ENCODE measurements at regions not wholly inside any gene's neighbourhood (a gene's known extent, or its start where the extent isn't known, plus 50 kb on each side); places are given as distances from the start of the nearest gene placed in this dataset.
"Not testable (repeated sequence)": the region's sequence is repeated elsewhere in the genome, so short reads cannot be mapped to it uniquely, and the experiment has no call there.

- Histone ChIP-seq H3K36me3 (replicated peaks in 1 of 2; ENCODE audit: control insufficient read depth in 2 of 2, insufficient read depth in 2 of 2, low read length in 2 of 2) (no peaks in the 10 kb centered on the region), H3K14ac (ENCODE audit: low read length) (no peak overlapping the region), H3K4me2 (ENCODE audit: insufficient read depth, low read length, poor library complexity, severe bottlenecking) (no peak overlapping the region), H4K91ac (ENCODE audit: low read depth, low read length, poor library complexity) (no peak overlapping the region), H3K27me3 (ENCODE audit: control insufficient read depth in 3 of 3, insufficient read depth in 3 of 3, low read depth in 1 of 3, low read length in 3 of 3) (no peaks in the 10 kb centered on the region), H3K27ac (replicated peaks; ENCODE audit: low read length) (no peak overlapping the region), H3K9ac (ENCODE audit: low read depth, low read length, poor library complexity) (no peak overlapping the region), H3K4me3 (ENCODE audit: low read length in 2 of 2) (no peak overlapping the region), H3K18ac (ENCODE audit: low read length) (no peak overlapping the region), H2BK120ac (ENCODE audit: low read depth, low read length) (no peak overlapping the region), H3K79me1 (ENCODE audit: low read depth, low read length) (no peaks in the 10 kb centered on the region), H2AK5ac (ENCODE audit: low read depth, low read length) (no peak overlapping the region), H2BK5ac (ENCODE audit: low read length) (no peak overlapping the region), H3K23ac (ENCODE audit: low read depth, low read length, poor library complexity) (no peak overlapping the region), H3K4ac (ENCODE audit: low read length) (no peak overlapping the region), H2BK12ac (ENCODE audit: low read length) (no peak overlapping the region), H3K4me1 (ENCODE audit: control insufficient read depth in 2 of 2, insufficient read depth in 1 of 2, low read depth in 1 of 2, low read length in 2 of 2) (no peaks in the 10 kb centered on the region), H3K9me3 (replicated peaks in 1 of 2; ENCODE audit: control insufficient read depth in 2 of 2, insufficient read depth in 1 of 2, low read depth in 1 of 2, low read length in 2 of 2) (no peaks in the 10 kb centered on the region), H2BK15ac (ENCODE audit: low read length) (no peak overlapping the region), H2AFZ (ENCODE audit: low read length) (no peak overlapping the region), H4K8ac (ENCODE audit: low read depth, low read length) (no peak overlapping the region)
- no CpG with 5 or more reads among the region's 2 CpGs for WGBS, 2 donors (ENCODE audit: extremely low coverage in 2 of 2, insufficient read length in 2 of 2, insufficient replicate concordance in 1 of 2)
- DNase-seq (ENCODE audit: low spot score), result no peak
These were observed 101.6 kb downstream of the C4BPA start for GRCh38 chr1:207205614-207206061.

- not testable (repeated sequence) for DNase-seq (ENCODE audit: low spot score); H3K36me3 ChIP-seq (replicated peaks in 1 of 2; ENCODE audit: control insufficient read depth in 2 of 2, insufficient read depth in 2 of 2, low read length in 2 of 2); H3K4me1 ChIP-seq (ENCODE audit: control insufficient read depth in 2 of 2, insufficient read depth in 1 of 2, low read depth in 1 of 2, low read length in 2 of 2); H2BK120ac ChIP-seq (ENCODE audit: low read depth, low read length); H4K91ac ChIP-seq (ENCODE audit: low read depth, low read length, poor library complexity); H2BK5ac ChIP-seq (ENCODE audit: low read length); H3K23ac ChIP-seq (ENCODE audit: low read depth, low read length, poor library complexity); H3K27me3 ChIP-seq (ENCODE audit: control insufficient read depth in 3 of 3, insufficient read depth in 3 of 3, low read depth in 1 of 3, low read length in 3 of 3); H3K9ac ChIP-seq (ENCODE audit: low read depth, low read length, poor library complexity); H3K79me1 ChIP-seq (ENCODE audit: low read depth, low read length); H2BK15ac ChIP-seq (ENCODE audit: low read length); H3K9me3 ChIP-seq (replicated peaks in 1 of 2; ENCODE audit: control insufficient read depth in 2 of 2, insufficient read depth in 1 of 2, low read depth in 1 of 2, low read length in 2 of 2); H3K4ac ChIP-seq (ENCODE audit: low read length); H4K8ac ChIP-seq (ENCODE audit: low read depth, low read length); H3K18ac ChIP-seq (ENCODE audit: low read length); H3K4me2 ChIP-seq (ENCODE audit: insufficient read depth, low read length, poor library complexity, severe bottlenecking); H3K14ac ChIP-seq (ENCODE audit: low read length); H2BK12ac ChIP-seq (ENCODE audit: low read length); H2AFZ ChIP-seq (ENCODE audit: low read length); H3K4me3 ChIP-seq (ENCODE audit: low read length in 2 of 2); H2AK5ac ChIP-seq (ENCODE audit: low read depth, low read length); H3K27ac ChIP-seq (replicated peaks; ENCODE audit: low read length)
- WGBS, 2 donors (ENCODE audit: extremely low coverage in 2 of 2, insufficient read length in 2 of 2, insufficient replicate concordance in 1 of 2), result no CpG with 5 or more reads among the region's 2 CpGs
These were observed 104.7 kb downstream of the C4BPA start for GRCh38 chr1:207208691-207209090.

GRCh38 chr1:207214453-207214852 is 107.0 kb upstream of the CD55 start:
- no peak overlapping the region for H3K18ac ChIP-seq (ENCODE audit: low read length)
- H4K8ac ChIP-seq (ENCODE audit: low read depth, low read length), result no peak overlapping the region
- H2AFZ ChIP-seq (ENCODE audit: low read length), result no peak overlapping the region
- no peak overlapping the region for H4K91ac ChIP-seq (ENCODE audit: low read depth, low read length, poor library complexity)
- H3K36me3 ChIP-seq (replicated peaks in 1 of 2; ENCODE audit: control insufficient read depth in 2 of 2, insufficient read depth in 2 of 2, low read length in 2 of 2), result no peaks in the 10 kb centered on the region
- no peak overlapping the region for H3K27ac ChIP-seq (replicated peaks; ENCODE audit: low read length)
- no peak overlapping the region for H3K4me2 ChIP-seq (ENCODE audit: insufficient read depth, low read length, poor library complexity, severe bottlenecking)
- no peaks in the 10 kb centered on the region for H3K27me3 ChIP-seq (ENCODE audit: control insufficient read depth in 3 of 3, insufficient read depth in 3 of 3, low read depth in 1 of 3, low read length in 3 of 3)
- H3K4ac ChIP-seq (ENCODE audit: low read length), result no peak overlapping the region
- H2BK12ac ChIP-seq (ENCODE audit: low read length), result no peak overlapping the region
- H2AK5ac ChIP-seq (ENCODE audit: low read depth, low read length), result no peak overlapping the region
- no peak for DNase-seq (ENCODE audit: low spot score)
- no peak overlapping the region for H2BK120ac ChIP-seq (ENCODE audit: low read depth, low read length)
- H3K9me3 ChIP-seq (replicated peaks in 1 of 2; ENCODE audit: control insufficient read depth in 2 of 2, insufficient read depth in 1 of 2, low read depth in 1 of 2, low read length in 2 of 2), result no peaks in the 10 kb centered on the region
- H3K4me3 ChIP-seq (ENCODE audit: low read length in 2 of 2), result no peak overlapping the region
- no peak overlapping the region for H2BK15ac ChIP-seq (ENCODE audit: low read length)
- H3K9ac ChIP-seq (ENCODE audit: low read depth, low read length, poor library complexity), result no peak overlapping the region
- H3K23ac ChIP-seq (ENCODE audit: low read depth, low read length, poor library complexity), result no peak overlapping the region
- WGBS, 2 donors (ENCODE audit: extremely low coverage in 2 of 2, insufficient read length in 2 of 2, insufficient replicate concordance in 1 of 2), result no CpG with 5 or more reads among the region's 1 CpG
- no peak overlapping the region for H2BK5ac ChIP-seq (ENCODE audit: low read length)
- H3K79me1 ChIP-seq (ENCODE audit: low read depth, low read length), result no peaks in the 10 kb centered on the region
- no peak overlapping the region for H3K14ac ChIP-seq (ENCODE audit: low read length)
- H3K4me1 ChIP-seq (ENCODE audit: control insufficient read depth in 2 of 2, insufficient read depth in 1 of 2, low read depth in 1 of 2, low read length in 2 of 2), result no peaks in the 10 kb centered on the region

DNA sequence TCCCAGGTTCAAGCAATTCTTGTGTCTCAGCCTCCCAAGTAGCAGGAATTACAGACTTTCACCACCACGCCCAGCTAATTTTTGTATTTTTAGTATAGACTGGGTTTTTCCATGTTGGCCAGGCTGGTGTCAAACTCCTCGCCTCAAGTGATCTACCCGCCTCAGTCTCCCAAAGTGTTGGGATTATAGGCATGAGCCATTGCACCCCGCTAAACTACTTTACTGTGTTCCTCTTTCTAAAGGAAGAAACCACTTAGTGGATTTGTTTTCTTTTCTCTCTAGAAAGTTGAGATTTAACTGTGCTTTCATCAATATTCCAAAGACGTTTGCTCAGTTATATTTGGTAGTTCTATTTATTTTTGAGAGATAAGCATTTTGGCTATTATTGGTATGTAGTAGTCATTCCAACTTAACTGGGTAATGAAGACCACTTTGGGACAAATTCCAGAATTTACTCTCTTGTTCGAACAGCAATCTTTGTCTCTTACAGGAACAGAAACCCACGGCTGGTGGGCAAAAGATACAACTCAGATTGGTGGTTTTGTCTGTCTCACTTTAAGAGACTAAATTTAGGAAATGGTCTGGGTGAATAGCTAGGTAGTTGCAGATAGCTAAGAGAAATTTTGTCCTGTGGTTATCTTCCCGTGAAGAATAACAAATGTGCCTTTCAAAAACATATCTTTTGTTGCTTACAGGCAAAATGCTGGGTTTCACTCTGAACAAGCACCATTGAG is 103.5 kb upstream of the CD55 start:
- no peak overlapping the region for H3K4me3 ChIP-seq (ENCODE audit: low read length in 2 of 2)
- H3K27me3 ChIP-seq (ENCODE audit: control insufficient read depth in 3 of 3, insufficient read depth in 3 of 3, low read depth in 1 of 3, low read length in 3 of 3), result no peaks in the 10 kb centered on the region
- H3K79me1 ChIP-seq (ENCODE audit: low read depth, low read length), result no peaks in the 10 kb centered on the region
- no peak overlapping the region for H3K27ac ChIP-seq (replicated peaks; ENCODE audit: low read length)
- no peak overlapping the region for H3K14ac ChIP-seq (ENCODE audit: low read length)
- WGBS, 2 donors (ENCODE audit: extremely low coverage in 2 of 2, insufficient read length in 2 of 2, insufficient replicate concordance in 1 of 2), result no CpG with 5 or more reads among the region's 8 CpGs
- H2BK120ac ChIP-seq (ENCODE audit: low read depth, low read length), result no peak overlapping the region
- no peaks in the 10 kb centered on the region for H3K9me3 ChIP-seq (replicated peaks in 1 of 2; ENCODE audit: control insufficient read depth in 2 of 2, insufficient read depth in 1 of 2, low read depth in 1 of 2, low read length in 2 of 2)
- H2BK15ac ChIP-seq (ENCODE audit: low read length), result no peak overlapping the region
- H3K4me1 ChIP-seq (ENCODE audit: control insufficient read depth in 2 of 2, insufficient read depth in 1 of 2, low read depth in 1 of 2, low read length in 2 of 2), result no peaks in the 10 kb centered on the region
- no peak overlapping the region for H4K8ac ChIP-seq (ENCODE audit: low read depth, low read length)
- no peak overlapping the region for H4K91ac ChIP-seq (ENCODE audit: low read depth, low read length, poor library complexity)
- no peak overlapping the region for H3K18ac ChIP-seq (ENCODE audit: low read length)
- no peaks in the 10 kb centered on the region for H3K36me3 ChIP-seq (replicated peaks in 1 of 2; ENCODE audit: control insufficient read depth in 2 of 2, insufficient read depth in 2 of 2, low read length in 2 of 2)
- H3K9ac ChIP-seq (ENCODE audit: low read depth, low read length, poor library complexity), result no peak overlapping the region
- H3K4ac ChIP-seq (ENCODE audit: low read length), result no peak overlapping the region
- no peak for DNase-seq (ENCODE audit: low spot score)
- no peak overlapping the region for H2BK5ac ChIP-seq (ENCODE audit: low read length)
- H2AK5ac ChIP-seq (ENCODE audit: low read depth, low read length), result no peak overlapping the region
- H2AFZ ChIP-seq (ENCODE audit: low read length), result no peak overlapping the region
- no peak overlapping the region for H3K23ac ChIP-seq (ENCODE audit: low read depth, low read length, poor library complexity)
- no peak overlapping the region for H2BK12ac ChIP-seq (ENCODE audit: low read length)
- H3K4me2 ChIP-seq (ENCODE audit: insufficient read depth, low read length, poor library complexity, severe bottlenecking), result no peak overlapping the region
